Putamen (tissue), 1 donor: ENCODE measurements at regions not wholly inside any gene's neighbourhood (a gene's known extent, or its start where the extent isn't known, plus 50 kb on each side); places are given as distances from the start of the nearest gene placed in this dataset.
"Not testable (repeated sequence)": the region's sequence is repeated elsewhere in the genome, so short reads cannot be mapped to it uniquely, and the experiment has no call there.

Experiments used
- DNase-seq: peaks from one replicate; pipeline ENCODE4 v3.0.0-alpha.2; 2016; ENCODE audit warnings: low spot score

GRCh38 chr16:54808890-54809289 is 121.8 kb upstream of the IRX5 start:
- DNase-seq = no peak

- no peak for DNase-seq
Measured at GRCh38 chr16:54806881-54807360, 123.7 kb upstream of the IRX5 start.

DNA sequence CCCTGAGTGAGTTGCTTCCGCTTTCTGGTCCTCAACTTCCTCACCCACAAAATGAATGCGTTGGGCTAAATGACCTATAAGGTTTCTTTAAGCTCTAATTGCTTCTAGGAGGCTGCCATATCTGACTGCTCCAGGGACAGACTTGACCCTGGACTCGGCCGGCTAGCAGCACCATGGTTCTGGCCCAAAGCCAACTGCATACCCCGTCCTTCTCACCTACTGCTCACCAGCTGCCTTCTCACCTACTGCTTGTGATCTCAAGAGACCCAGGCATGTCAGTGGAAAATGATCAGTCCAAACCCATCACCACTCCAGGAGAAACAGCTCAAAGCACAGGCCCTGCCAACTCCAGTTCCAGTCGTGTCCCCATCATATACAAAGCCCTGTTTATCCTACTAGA is 124.3 kb upstream of the IRX5 start:
- DNase-seq = no peak

GRCh38 chr16:54805648-54806047 is 125.0 kb upstream of the IRX5 start:
- no peak for DNase-seq

DNA sequence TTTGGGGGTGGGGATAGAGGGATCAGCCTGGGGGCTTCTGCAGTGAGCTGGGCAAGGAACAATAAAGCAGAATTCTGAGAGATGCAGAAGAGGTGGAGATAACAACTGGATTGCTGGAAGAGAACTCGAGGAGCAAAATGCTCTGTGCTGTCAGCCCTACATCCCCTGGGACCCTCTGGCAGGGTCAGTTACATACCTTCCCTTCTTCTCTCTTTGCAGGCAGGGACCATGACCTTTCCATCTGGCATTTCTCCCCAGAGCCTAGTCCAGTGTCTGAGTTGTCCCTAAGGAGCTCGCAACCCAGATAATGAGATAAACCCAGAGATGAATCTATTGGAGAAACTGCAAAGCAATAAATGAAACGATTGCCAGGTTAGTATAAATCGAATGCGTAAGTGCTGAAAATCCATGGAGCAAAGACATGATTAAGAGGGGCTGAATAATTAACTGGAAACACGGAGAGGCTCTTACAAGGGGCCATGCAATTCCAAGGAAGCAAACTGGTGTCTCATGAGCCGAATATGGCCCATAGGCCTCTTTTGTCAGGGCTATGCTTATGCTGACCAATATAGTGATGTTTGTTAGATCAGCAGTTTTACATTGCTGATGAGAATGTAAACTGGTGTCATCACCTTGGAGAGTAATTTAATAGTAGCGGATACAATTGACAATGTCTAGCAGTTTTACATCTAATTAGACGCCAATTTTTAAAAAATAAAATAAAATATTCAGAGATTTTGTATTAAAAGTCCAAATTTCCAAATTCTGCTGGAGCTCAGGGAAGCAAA is 129.4 kb upstream of the IRX5 start:
- no peak for DNase-seq

- DNase-seq = no peak
Measured at GRCh38 chr16:54798267-54798666, 132.4 kb upstream of the IRX5 start.

GRCh38 chr16:54796211-54796610 is 134.5 kb upstream of the IRX5 start:
- DNase-seq = no peak

- no peak for DNase-seq
Measured at GRCh38 chr16:54792811-54793210, 137.9 kb upstream of the IRX5 start.

- no peak for DNase-seq
Measured at GRCh38 chr16:54787045-54787444, 143.6 kb upstream of the IRX5 start.

GRCh38 chr16:54783980-54784379 is 146.7 kb upstream of the IRX5 start:
- DNase-seq = no peak

DNA sequence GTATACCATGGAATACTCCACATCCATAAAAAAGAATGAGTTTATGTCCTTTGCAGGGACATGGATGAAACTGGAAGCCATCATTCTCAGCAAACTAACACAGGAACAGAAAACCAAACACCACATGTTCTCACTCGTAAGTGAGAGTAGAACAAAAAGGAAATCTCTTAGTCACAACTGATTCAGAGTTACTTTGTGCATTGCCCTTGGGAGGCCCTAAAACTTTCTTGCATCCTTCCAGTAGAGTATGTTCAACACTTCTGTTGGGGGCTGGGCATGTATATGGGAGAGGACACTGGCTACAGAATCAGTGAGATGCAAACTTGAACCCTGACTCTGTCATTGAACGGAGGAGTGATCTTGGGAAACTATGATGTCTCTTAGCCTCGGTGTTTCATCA is 147.4 kb upstream of the IRX5 start:
- DNase-seq = no peak

- no peak for DNase-seq
Measured at GRCh38 chr16:54780266-54780665, 150.4 kb upstream of the IRX5 start.

- no peak for DNase-seq
Measured at GRCh38 chr16:54779549-54779948, 151.1 kb upstream of the IRX5 start.

DNA sequence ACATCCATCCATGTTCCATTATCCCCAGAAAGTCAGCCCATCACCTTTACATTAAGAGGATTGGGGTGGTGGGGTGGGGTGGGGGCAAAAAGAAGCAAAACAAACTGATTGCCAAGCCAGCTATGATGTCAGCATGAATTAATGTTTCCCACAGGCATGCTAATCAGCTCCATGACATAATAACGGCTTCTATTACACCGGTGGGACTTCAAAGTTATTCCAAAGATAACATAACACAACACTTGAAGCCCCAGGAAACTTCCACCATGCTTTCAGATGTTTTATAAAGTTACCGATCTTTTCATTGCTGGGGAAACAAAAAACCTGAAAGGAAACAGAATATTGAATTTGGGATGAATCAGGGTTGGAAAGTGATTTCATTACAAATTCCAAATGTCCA is 155.9 kb upstream of the IRX5 start:
- DNase-seq = no peak

DNA sequence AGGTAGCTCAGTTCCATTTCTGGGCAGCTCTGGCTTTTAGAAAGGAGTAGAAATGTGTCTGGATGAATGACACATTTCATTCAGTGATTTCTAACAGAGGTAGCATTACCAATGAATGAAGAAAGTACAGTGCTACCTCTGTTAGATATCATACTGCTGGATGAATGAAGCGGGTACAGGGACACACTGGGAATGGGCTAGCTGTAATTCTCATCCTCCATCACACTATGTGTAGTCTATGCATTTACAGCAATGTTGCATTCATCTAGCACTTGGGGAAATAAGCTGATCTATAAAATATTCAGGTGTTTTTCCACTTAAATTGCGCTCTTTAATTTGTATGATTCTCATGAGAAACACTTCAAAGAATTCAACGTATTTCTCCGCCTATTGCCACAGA is 158.3 kb upstream of the IRX5 start:
- DNase-seq = no peak

DNA sequence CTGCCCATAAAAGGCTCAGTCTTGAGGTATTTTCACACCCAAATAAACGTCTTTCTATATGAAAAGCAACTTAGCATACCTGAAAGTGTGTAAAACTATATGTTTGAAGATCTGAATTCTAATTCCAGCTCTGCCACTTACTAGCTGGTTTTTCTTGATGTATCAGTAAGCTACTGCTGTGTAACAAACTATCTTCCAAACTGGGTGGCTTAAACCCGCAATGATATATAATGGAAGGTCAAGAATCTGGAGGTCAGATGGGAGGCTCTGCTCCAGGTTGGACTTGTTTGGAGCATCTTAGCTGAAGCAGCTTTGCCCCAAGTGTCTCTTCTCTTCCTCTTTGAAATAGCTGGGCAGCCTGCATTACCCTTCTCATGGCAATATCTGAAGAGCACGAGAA is 164.3 kb upstream of the IRX5 start:
- no peak for DNase-seq

- DNase-seq = no peak
Measured at GRCh38 chr16:54750249-54750648, 180.4 kb upstream of the IRX5 start.

- DNase-seq = no peak
Measured at GRCh38 chr16:54748611-54749190, 182.0 kb upstream of the IRX5 start.

- DNase-seq = no peak
Measured at GRCh38 chr16:54746596-54746995, 184.1 kb upstream of the IRX5 start.

- no peak for DNase-seq
Measured at GRCh38 chr16:54744998-54745397, 185.7 kb upstream of the IRX5 start.

DNA sequence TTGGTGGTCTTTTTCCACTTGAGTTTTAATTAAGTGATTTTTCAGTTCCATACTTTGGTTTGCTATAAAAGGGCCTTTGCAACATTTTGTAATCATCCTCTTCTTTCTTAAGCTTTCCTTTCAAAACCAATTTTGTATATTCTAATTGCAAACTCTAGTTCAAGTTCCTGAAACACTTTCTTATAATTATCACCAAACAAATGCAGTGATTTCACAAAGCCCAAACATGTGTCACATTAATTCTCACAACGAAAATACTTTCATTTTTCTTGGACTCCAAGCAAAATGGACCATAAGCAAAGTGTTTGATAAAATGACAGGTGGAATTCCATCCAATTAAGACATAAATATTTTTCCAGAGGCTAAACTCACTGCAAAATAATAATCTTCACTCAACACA is 188.2 kb upstream of the IRX5 start:
- no peak for DNase-seq

- DNase-seq = no peak
Measured at GRCh38 chr16:54739381-54739780, 191.3 kb upstream of the IRX5 start.

DNA sequence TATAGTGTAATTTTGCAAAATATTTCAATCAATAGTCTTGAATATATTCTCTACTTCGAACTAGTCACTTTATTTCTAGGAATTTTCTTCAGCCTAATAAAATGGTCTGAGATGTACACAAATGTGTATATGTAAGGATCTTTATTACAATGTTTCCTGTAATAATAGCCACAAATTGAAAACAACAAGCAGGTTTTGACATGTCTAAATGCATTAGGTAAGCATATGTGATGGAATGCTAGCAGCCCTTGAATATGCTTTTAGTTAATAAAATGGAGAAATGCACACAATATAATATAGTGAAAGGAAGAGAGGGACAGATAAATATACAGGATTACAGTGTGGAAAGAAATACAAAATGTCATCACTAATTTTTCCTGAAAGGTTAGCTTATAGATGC is 196.5 kb upstream of the IRX5 start:
- no peak for DNase-seq

DNA sequence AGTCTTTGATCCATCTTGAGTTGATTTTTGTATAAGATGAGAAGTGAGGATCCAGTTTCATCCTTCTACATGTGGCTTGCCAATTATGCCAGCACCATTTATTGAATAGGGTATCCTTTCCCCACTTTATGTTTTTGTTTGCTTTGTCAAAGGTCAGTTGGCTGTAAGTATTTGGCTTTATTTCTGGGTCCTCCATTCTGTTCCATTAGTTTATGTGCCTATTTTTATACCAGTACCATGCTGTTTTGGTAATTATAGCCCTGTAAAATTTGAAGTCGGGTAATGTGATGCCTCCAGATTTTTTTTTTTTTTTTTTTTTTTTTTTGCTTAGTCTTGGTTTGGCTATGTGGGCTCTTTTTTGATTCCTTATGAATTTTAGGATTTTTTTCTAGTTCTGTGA is 203.0 kb upstream of the IRX5 start:
- not testable (repeated sequence) for DNase-seq
